ENCODE measurements at regions not wholly inside any gene's neighbourhood (a gene's known extent, or its start where the extent isn't known, plus 50 kb on each side); places are given as distances from the start of the nearest gene placed in this dataset.

DNA sequence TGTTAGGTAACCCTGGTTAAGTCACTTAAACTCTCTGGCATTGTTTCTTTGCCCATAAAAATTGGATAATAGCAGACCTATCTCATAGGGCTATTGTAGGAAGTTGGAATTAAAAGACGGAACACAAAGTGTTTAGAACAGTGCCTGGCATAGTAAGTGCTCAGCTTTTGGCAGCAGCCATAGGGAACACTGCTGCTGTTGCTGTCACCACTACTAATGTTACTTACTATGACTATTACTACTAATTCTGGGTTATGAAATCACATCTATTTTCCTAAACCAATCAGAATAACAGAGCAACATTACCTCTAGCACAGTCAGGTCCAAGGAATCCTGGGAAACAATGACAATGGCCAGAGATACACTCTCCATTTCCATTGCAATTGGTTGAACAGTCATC, 300.0 kb downstream of the SH2D1A start:
- DNase-seq (ENCODE audit: low read depth), result no peak
- no peak overlapping the region for H3K4me3 ChIP-seq (ENCODE audit: control insufficient read depth, low read depth, low read length)
- TF ChIP-seq, protein P1, sequence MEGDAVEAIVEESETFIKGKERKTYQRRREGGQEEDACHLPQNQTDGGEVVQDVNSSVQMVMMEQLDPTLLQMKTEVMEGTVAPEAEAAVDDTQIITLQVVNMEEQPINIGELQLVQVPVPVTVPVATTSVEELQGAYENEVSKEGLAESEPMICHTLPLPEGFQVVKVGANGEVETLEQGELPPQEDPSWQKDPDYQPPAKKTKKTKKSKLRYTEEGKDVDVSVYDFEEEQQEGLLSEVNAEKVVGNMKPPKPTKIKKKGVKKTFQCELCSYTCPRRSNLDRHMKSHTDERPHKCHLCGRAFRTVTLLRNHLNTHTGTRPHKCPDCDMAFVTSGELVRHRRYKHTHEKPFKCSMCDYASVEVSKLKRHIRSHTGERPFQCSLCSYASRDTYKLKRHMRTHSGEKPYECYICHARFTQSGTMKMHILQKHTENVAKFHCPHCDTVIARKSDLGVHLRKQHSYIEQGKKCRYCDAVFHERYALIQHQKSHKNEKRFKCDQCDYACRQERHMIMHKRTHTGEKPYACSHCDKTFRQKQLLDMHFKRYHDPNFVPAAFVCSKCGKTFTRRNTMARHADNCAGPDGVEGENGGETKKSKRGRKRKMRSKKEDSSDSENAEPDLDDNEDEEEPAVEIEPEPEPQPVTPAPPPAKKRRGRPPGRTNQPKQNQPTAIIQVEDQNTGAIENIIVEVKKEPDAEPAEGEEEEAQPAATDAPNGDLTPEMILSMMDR (conservative IDR thresholded peaks at IDR 0.05; ENCODE audit: control insufficient read depth, insufficient read depth, low read depth, low read length), result no peak

DNA sequence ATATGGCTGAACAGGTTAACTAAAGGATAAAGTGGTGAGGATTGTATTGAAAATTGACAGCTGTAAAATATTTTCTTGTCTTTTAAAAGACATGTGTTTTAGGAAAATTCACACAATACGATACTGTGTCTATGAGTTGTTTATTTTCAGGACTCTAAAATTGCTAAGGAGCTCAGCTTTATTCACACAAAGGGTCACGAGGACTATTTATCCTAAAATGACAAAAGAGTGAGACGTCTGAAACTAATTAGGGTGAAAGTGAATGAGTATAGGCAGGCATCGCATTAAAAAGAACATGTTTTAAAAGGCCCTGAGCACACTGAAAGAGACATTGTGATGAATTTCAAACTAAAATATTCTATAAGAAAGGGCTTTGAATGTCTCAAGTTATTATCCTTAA, 304.7 kb downstream of the SH2D1A start:
- DNase-seq (ENCODE audit: low read depth), result no peak
- TF ChIP-seq, protein P1 (conservative IDR thresholded peaks at IDR 0.05; ENCODE audit: control insufficient read depth, insufficient read depth, low read depth, low read length), result no peak
- H3K4me3 ChIP-seq (ENCODE audit: control insufficient read depth, low read depth, low read length), result no peak overlapping the region

DNA sequence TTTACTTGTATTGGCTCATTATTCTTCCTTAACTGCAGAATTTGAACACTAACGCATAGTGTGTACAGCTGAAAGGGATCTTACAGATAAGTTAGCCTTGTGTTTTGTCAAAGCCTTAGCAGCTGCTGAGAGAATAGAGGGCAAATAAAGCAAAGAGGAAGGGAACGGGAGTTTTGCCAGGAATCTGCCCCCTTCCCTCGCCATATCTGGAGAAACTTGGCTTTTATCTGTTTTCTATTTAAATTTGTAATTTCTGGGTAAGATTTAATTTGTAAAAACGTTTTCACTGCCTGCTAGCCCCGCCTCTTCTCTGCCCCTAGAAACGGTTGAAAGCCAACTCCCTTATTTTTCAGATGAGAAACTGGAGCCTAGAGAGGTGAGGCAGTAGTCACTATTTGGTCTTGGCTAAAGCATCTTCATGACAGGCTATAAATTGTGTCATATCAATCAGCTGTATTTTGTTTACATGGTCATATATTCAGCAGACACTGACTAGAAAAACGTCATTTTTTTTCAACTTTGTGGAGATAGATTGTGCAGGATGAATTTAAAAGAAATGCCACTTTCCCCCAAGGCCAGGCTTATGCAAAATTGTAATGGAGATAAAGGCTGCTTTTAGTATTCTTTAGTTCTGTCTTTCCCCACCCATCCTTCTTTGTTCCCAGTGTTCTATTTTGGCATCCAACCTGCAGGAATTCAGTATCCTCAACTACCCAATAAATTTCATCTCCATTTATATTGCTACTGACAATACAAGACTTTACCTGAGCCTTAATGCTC, 319.4 kb downstream of the SH2D1A start:
- DNase-seq (ENCODE audit: low read depth), result no peak
- no peak overlapping the region for H3K4me3 ChIP-seq (ENCODE audit: control insufficient read depth, low read depth, low read length)
- TF ChIP-seq, protein P1 (conservative IDR thresholded peaks at IDR 0.05; ENCODE audit: control insufficient read depth, insufficient read depth, low read depth, low read length), result no peak

DNA sequence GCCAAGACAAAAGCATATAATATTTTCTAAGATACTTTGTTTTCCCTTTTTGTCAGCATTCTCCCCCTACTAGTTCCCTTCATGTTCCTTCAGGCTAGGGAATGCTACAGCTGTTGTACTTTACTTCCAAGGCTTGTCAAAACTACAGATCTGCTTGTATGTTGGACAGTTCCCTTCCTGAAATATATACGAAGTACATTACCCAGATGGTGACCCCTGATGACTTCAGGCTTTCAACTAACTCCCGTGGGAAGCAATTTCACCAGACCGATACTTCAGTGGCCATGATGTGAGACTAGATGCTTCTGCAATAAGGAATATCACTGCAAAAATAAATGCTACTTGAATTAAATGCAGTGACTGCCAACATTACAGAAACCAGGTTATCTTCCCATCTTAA, 332.8 kb downstream of the SH2D1A start:
- TF ChIP-seq, protein P1 (conservative IDR thresholded peaks at IDR 0.05; ENCODE audit: control insufficient read depth, insufficient read depth, low read depth, low read length), result no peak
- no peak overlapping the region for H3K4me3 ChIP-seq (ENCODE audit: control insufficient read depth, low read depth, low read length)
- DNase-seq (ENCODE audit: low read depth), result no peak

DNA sequence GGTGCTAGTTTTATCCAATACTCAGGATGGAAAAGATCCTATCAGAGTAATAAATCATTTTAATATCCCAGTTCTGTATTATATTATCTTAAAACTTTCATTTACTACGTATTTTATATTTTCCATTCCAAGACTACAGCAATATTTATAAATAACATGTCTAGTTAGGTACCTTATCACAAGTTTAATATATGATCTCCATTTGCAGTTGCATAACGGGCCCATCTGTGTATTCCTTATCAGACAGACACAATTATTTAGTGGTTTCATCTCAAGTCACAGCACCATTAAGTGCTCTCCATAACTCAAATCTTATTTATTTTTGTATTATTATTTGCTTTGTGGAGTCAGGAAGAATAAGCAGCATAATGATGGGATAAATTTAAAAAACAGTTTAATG, 333.9 kb downstream of the SH2D1A start:
- TF ChIP-seq, protein P1 (conservative IDR thresholded peaks at IDR 0.05; ENCODE audit: control insufficient read depth, insufficient read depth, low read depth, low read length), result no peak
- no peak for DNase-seq (ENCODE audit: low read depth)
- no peak overlapping the region for H3K4me3 ChIP-seq (ENCODE audit: control insufficient read depth, low read depth, low read length)

DNA sequence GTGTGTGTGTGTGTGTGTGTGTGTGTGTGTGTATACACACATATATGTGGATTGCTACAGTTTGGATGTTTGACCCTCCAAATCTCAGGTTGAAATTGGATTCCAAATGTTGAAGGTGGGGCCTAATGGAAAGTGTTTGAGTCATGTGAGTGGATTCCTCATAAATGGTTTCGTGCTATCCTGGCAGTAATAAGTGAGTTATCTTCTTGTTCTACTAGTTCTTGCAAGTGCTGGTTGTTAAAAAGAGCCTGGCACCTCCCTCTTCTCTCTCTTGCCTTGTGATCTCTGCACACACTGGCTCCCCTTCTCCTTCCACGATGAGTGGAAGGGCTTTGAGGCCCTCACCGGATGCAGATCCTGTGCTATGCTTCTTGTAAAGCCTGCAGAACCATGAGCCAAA, 344.1 kb downstream of the SH2D1A start:
- no peak overlapping the region for H3K4me3 ChIP-seq (ENCODE audit: control insufficient read depth, low read depth, low read length)
- TF ChIP-seq, protein P1 (conservative IDR thresholded peaks at IDR 0.05; ENCODE audit: control insufficient read depth, insufficient read depth, low read depth, low read length), result no peak
- DNase-seq (ENCODE audit: low read depth), result no peak

All from fibroblast of mammary gland (primary cell).